NCI-H2196 treated with DMSO at 0.1 percent for 48 hours (cell line): ENCODE measurements at regions not wholly inside any gene's neighbourhood (a gene's known extent, or its start where the extent isn't known, plus 50 kb on each side); places are given as distances from the start of the nearest gene placed in this dataset.

Experiments
- DNase-seq: peaks from one replicate; lab custom pipeline; 2025; ENCODE audit not compliant: unreplicated experiment; lab: John Stamatoyannopoulos, UW

DNA sequence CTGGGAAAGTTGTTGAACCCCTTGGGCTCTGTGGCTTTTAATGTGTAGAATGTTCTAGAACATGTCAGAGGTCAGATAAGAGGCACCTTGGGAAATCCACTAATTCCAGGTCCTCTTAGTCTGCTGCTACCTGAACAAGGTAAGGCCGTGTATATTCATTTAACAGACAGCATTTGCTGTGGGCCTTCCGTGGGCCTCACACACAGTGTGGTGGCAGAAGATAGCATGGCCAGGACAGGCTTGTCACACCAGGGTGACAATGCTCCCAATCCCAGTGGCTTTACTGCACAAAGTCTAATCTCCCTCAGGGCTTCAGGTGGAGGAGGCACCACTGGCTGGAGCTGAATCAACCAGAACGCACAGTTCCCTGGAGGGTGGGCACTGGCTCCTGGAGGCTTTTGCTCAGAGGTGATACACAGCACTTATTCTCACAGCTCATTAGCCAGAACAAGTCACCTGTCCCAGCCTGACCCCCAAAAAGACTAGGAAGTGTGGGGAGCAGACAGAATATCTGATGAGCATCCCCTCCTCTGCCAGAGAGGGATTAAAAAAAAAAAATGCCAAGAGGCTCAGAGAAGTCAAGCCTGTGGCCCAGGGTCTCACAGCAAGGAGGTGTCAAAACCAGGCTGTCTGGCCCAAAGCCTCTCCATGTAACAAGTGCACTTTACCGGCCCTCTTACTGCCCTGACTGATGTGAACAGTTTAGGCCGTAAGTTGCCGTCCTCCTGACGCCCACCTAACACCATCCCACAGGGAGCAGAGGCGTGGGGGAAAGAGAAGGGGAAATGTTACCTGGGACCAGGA lies 216.9 kb upstream of the RAB6C start:
- no peak for DNase-seq

- DNase-seq, result no peak
These were observed 216.1 kb upstream of the RAB6C start for GRCh38 chr2:129763190-129763846.

DNA sequence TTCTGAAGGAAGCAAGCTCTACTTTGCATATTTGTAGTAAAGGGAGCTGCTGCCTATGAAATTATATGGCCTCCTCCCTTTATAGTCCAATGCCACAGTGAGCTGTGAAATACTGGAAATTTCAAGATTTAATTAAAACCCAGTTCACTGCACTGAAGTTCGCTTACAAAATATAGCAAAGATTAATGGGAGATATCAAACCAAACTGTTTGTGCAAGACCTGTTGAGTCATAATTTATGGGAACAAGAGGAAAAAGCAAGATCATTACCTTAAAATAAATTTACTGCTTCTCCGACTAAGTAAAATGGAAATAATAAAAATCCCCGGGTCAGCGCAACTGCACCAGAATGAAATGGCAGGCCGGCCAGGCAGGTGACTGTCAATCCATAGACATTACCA lies 215.5 kb upstream of the RAB6C start:
- no peak for DNase-seq

- DNase-seq, result no peak
These were observed 214.8 kb upstream of the RAB6C start for GRCh38 chr2:129764376-129765325.

- DNase-seq, result no peak
These were observed 214.2 kb upstream of the RAB6C start for GRCh38 chr2:129765326-129765677.

DNA sequence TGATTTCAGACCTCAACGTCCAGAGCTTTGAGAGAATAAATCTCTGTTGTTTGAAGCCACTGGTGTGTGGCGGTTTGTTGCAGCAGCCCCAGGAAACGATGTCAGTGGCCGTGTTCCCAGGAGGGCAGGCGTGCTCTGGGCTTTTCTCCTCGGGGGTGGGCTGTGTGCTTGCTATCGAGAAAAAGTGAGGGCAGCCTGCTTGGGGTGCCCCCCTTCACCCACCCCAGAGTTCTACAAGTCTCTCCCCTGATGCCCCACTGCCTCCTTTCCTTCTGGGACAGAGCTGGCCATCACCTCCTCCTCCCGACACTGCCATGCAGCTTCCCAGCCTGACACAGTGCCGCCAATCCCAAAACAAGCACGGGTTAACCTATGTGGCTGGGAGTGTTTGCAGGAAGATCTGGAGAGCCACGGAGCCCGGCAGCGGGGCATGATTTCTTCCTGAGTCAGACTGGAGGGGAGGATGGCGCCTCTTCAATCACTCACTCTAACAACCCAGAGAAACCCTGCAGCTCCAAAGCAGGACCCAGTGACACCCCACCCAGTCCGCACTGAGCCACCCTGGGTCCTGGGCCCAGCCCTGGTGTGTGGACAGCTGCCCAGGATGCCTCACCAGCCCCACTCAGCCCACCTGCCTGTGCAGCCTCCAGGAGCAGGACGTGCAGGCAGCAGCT lies 213.7 kb upstream of the RAB6C start:
- no peak for DNase-seq

GRCh38 chr2:129766374-129766993 lies 213.0 kb upstream of the RAB6C start:
- no peak for DNase-seq

DNA sequence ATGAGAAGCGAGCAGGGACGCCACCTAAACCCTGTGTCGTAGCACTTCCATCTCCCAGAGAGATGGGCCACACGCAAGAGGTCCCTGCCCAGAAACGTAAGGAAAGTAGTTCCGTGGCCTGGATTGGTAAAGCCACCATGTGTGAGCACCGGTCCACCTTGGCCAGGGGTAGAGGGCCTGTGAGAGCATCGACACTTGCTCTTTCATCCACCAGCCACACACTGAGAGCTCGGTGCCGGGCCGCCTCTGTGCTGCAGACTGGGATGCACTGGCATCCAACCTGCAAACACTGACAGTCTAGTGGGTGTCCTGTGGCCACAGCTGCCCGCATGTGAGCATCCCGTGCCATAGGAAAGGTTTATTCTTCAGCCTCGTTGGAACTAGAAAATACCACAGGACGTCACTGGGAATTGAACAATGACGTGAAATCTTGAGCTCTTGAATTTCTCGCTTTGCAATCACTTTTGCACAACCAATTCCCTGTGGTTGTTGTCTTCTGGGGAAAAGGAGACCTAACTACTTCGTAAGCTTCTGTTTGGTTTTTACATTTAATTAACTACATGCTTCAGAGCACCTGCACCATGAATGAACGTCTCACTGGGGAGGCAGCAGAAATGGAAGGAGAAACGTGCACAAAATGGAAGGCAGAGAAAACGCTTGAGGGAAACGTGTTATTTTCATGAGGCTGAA lies 212.0 kb upstream of the RAB6C start:
- DNase-seq, result no peak

DNA sequence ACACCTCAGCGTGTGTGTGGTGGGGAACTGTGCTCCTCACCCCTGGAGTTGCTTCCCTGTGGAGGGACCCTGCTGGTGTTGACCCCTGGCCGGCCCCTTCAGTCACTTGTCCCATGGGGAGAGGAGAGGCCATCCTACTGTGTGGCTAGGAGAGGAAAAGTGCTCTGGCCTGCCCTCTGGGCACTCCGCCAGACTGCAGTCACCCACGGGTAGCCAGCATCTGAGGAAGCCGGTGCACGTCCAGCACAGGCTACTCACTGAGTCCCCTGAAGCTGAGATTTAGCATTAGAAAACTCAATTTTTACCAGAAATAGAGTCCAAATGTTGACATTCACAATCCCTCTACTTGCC lies 211.5 kb upstream of the RAB6C start:
- DNase-seq, result no peak

DNA sequence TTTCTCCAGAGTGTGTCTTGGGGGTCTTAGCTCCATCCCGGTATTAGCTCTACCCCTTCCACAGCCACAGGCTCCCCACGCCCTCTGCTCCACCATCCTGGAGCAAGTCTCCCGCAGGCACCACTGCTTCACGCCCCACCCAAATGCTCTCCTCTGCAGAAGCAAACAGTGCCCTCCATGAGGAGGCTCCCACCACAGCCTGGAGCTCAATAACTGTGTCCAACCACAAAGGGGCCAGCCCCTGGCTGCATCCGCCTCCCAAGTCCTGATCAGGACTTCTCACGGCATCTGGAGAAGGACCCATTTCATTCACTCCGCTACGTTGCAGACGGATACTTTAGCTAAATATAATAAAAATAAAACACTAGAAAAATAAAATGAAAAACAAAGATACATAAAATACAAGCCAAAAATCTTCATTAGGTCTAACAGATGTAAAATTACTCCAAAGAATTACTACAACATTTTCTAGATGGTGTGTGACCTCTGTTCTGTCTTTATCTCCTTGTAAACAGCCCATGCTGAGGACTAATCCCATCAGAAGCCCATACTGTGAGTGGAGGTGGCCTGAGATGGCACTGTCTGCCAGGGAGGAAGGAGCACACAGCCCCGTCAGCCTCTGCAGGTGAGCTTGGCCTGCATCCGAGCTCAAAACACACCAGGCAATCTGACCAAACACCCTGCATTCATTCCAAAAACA lies 210.8 kb upstream of the RAB6C start:
- no peak for DNase-seq

GRCh38 chr2:129769185-129769991 lies 210.1 kb upstream of the RAB6C start:
- no peak for DNase-seq

- DNase-seq, result no peak
These were observed 207.9 kb upstream of the RAB6C start for GRCh38 chr2:129771418-129772189.

GRCh38 chr2:129772190-129772579 lies 207.3 kb upstream of the RAB6C start:
- no peak for DNase-seq

DNA sequence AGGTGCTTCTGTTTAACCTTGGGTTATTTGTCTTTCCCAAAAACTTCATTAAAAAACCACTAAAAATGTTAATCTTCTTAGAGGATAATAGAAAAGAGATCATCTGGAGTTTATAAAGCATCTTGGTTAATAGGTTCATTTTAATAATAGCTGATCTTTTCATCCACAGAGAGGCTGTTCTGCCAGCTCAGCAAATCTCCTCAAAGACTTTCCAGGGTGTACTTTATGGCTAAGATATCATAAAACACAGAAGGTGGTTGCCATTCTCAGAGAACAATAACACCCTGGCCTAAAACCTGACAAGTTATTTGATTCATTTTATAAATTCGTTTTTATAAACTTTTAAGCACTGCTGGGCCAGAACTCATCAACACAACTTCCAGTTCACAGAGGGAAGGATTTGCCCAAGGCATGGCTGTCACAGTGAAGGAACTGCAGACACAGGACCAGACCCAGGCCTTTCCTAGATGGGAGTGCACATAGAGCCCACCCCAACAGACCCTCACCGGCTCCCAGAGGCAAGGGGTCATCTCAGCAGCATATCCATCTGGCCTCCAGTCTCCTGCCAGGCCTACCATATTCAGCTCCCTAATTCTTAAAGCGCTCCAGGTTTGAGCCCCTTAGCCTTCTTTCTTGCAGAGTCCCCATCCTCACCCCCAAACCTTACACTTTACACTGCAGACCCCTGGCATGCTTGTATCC lies 203.4 kb upstream of the RAB6C start:
- DNase-seq, result no peak

DNA sequence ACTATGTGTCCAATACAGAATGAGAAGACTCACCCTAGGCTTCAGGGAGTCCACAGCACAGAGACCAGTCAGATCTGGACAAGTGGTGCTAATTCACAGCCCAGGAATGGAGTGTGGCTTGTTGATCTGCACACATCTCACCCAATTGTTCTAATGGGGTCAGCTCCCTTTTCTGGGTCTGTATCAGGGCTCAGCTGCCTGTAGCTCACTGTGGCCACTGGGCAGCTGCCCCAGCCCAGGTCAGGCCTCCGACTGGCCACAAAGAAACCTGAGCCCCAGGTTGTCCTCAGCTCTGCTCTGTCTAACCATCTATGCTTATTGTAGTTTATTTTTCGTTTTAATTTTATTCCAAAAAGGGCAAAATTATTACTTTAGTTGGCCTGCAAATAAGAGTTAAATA lies 202.3 kb upstream of the RAB6C start:
- no peak for DNase-seq

- no peak for DNase-seq
These were observed 201.5 kb upstream of the RAB6C start for GRCh38 chr2:129777762-129778583.

GRCh38 chr2:129778584-129778877 lies 200.9 kb upstream of the RAB6C start:
- no peak for DNase-seq
